HL-60 (cell line): ENCODE measurements at regions not wholly inside any gene's neighbourhood (a gene's known extent, or its start where the extent isn't known, plus 50 kb on each side); places are given as distances from the start of the nearest gene placed in this dataset.

Experiments
- DNase-seq, 2 experiments: peaks; one replicate each; pipeline ENCODE4 v3.0.0-alpha.2; 2010 to 2020; ENCODE audit warnings: low read depth in 1 of 2, low spot score in 1 of 2
- H3K27ac ChIP-seq: fragments of 250-450 bp; sonication (Bioruptor Pico); replicated peaks from 2 replicates; pipeline ENCODE4 v1.5.1; 2020; ENCODE audit warnings: mild to moderate bottlenecking, moderate library complexity
- H3K27me3 ChIP-seq: fragments of 250-450 bp; sonication (Bioruptor Pico); 2 replicates; pipeline ENCODE4 v1.5.1; 2021; ENCODE audit warnings: mild to moderate bottlenecking, moderate library complexity; ENCODE audit not compliant: insufficient read depth, poor library complexity, severe bottlenecking
- H3K4me3 ChIP-seq: replicated peaks from 2 replicates; pipeline ENCODE4 v1.5.1; 2011; ENCODE audit warnings: mild to moderate bottlenecking, control low read depth, low read length; ENCODE audit not compliant: insufficient read depth
- GABPA ChIP-seq: IDR thresholded peaks from 2 replicates; pipeline ENCODE4 v1.6.1; 2012; ENCODE audit warnings: low read depth
- POLR2AphosphoS5 ChIP-seq: IDR thresholded peaks from 2 replicates; pipeline ENCODE4 v1.6.1; 2012; ENCODE audit warnings: low read depth
- SPI1 ChIP-seq: IDR thresholded peaks from 2 replicates; pipeline ENCODE4 v1.6.1; 2012; ENCODE audit warnings: low read depth, mild to moderate bottlenecking, borderline replicate concordance
- TF ChIP-seq, protein P1 (sequence below): IDR thresholded peaks from 2 replicates; pipeline ENCODE4 v1.6.1; 2012; ENCODE audit warnings: low read depth; ENCODE audit not compliant: insufficient replicate concordance
- TF ChIP-seq, protein P2 (sequence below): IDR thresholded peaks from one replicate; pipeline ENCODE4 v1.5.1; 2011; ENCODE audit warnings: low read length, control low read depth, inconsistent platforms; ENCODE audit not compliant: insufficient read depth

DNA sequence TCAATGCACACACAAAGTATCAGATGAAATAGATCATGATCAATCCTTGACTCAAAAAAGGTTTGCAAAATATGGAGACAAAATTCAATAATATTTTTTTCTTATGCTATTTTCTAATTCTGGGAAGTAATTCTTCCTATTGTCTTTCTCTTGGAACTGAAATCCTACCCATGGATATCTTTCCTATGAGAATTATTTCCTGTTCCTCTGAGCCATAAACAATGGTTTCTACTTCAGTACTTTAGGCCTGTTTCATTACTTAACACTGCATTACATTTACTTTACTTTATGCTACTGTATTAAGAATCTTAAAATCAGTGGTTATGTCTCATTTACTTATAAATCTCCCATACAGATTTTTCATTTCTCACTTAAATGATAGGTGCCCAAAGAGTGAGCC lies 1025.4 kb upstream of the ACO1 start:
- no peak overlapping the region for H3K4me3 ChIP-seq
- no peaks in the 10 kb centered on the region for H3K27me3 ChIP-seq
- DNase-seq = no peak
- H3K27ac ChIP-seq = no peak overlapping the region
- TF ChIP-seq, protein P1, sequence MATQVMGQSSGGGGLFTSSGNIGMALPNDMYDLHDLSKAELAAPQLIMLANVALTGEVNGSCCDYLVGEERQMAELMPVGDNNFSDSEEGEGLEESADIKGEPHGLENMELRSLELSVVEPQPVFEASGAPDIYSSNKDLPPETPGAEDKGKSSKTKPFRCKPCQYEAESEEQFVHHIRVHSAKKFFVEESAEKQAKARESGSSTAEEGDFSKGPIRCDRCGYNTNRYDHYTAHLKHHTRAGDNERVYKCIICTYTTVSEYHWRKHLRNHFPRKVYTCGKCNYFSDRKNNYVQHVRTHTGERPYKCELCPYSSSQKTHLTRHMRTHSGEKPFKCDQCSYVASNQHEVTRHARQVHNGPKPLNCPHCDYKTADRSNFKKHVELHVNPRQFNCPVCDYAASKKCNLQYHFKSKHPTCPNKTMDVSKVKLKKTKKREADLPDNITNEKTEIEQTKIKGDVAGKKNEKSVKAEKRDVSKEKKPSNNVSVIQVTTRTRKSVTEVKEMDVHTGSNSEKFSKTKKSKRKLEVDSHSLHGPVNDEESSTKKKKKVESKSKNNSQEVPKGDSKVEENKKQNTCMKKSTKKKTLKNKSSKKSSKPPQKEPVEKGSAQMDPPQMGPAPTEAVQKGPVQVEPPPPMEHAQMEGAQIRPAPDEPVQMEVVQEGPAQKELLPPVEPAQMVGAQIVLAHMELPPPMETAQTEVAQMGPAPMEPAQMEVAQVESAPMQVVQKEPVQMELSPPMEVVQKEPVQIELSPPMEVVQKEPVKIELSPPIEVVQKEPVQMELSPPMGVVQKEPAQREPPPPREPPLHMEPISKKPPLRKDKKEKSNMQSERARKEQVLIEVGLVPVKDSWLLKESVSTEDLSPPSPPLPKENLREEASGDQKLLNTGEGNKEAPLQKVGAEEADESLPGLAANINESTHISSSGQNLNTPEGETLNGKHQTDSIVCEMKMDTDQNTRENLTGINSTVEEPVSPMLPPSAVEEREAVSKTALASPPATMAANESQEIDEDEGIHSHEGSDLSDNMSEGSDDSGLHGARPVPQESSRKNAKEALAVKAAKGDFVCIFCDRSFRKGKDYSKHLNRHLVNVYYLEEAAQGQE = no peak
- TF ChIP-seq, protein P2, sequence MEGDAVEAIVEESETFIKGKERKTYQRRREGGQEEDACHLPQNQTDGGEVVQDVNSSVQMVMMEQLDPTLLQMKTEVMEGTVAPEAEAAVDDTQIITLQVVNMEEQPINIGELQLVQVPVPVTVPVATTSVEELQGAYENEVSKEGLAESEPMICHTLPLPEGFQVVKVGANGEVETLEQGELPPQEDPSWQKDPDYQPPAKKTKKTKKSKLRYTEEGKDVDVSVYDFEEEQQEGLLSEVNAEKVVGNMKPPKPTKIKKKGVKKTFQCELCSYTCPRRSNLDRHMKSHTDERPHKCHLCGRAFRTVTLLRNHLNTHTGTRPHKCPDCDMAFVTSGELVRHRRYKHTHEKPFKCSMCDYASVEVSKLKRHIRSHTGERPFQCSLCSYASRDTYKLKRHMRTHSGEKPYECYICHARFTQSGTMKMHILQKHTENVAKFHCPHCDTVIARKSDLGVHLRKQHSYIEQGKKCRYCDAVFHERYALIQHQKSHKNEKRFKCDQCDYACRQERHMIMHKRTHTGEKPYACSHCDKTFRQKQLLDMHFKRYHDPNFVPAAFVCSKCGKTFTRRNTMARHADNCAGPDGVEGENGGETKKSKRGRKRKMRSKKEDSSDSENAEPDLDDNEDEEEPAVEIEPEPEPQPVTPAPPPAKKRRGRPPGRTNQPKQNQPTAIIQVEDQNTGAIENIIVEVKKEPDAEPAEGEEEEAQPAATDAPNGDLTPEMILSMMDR = no peak
- TF ChIP-seq GABPA (no peak), POLR2AphosphoS5 (no peak), SPI1 (no peak)

DNA sequence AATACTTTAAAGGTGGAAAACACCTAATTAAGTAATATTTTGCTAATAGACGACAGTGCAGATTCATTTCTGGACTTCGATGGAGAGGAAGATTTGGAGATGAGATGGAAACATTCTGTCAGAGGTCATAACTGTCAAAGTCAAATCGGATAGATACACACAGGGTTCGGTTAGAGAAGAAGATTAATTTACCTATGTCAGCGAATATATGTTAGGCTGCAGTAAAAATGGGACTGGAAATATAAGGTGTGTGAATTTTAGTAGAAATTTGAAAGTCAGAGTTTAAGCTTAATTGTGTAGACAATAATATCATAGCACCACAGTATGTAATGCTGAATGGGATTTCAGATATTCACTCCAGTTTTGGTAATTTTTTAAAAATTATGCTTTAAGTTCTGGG lies 1020.3 kb upstream of the ACO1 start:
- Histone ChIP-seq H3K4me3 (no peak overlapping the region), H3K27ac (no peak overlapping the region), H3K27me3 (no peaks in the 10 kb centered on the region)
- DNase-seq = no peak
- TF ChIP-seq, protein P2 = no peak
- no peak for TF ChIP-seq SPI1
- TF ChIP-seq, protein P1 = no peak
- no peak for TF ChIP-seq GABPA
- TF ChIP-seq POLR2AphosphoS5 = no peak

DNA sequence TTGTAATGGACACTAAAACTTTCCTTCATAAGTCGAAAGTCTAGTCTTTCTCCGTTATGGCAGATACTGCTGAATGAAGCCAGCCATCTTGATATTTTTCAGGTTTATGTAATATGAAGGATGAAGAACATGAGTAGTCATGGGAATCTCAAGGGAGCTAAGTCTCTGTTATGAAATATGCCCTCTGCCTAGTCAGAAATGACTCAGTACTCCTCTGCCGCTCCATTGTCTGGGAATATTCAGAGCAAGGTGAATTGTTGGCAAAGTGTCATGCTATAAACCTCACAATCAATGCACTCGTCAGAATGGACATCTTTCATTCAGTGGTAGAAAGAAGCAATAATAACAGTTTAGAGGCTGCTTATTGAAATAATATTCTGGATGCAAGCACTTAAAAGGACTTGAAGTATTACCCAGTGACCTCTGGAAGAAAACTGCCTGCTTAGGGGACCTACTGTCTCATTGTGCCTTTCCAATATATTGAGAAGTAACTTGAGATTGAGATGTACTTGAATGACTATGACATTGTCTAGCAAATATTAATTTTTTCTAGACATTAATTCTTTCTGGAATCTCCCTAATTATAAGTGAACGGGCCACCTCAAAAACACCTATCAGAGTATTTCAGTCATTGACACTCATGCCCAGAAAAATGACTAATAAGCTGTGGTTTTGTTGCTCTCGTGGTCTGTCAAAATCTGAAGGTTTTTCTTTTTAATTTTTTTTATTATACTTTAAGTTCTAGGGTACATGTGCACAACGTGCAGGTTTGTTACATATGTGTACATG lies 1011.5 kb upstream of the ACO1 start:
- TF ChIP-seq POLR2AphosphoS5 = no peak
- TF ChIP-seq, protein P1 = no peak
- TF ChIP-seq GABPA = no peak
- TF ChIP-seq, protein P2 = no peak
- H3K4me3 ChIP-seq = no peak overlapping the region
- H3K27ac ChIP-seq = no peak overlapping the region
- no peak for DNase-seq
- H3K27me3 ChIP-seq = no peaks in the 10 kb centered on the region
